Activated CD4-positive, CD25-positive, alpha-beta regulatory T cell treated with anti-CD3 and anti-CD28 coated beads, Interleukin-2, amount 50 U/mL, for 72 hours (primary cell): ENCODE measurements at regions not wholly inside any gene's neighbourhood (a gene's known extent, or its start where the extent isn't known, plus 50 kb on each side); places are given as distances from the start of the nearest gene placed in this dataset.
"Not testable (repeated sequence)": the region's sequence is repeated elsewhere in the genome, so short reads cannot be mapped to it uniquely, and the experiment has no call there.

Experiments used
- DNase-seq: peaks from one replicate; pipeline ENCODE4 v3.0.0; 2021

GRCh38 chr16:59116744-59117143 lies 382.6 kb upstream of the GOT2 start:
- DNase-seq = no peak

GRCh38 chr16:59114790-59115189 lies 380.7 kb upstream of the GOT2 start:
- no peak for DNase-seq

GRCh38 chr16:59113004-59113670 lies 379.0 kb upstream of the GOT2 start:
- DNase-seq = no peak

GRCh38 chr16:59111280-59111679 lies 377.2 kb upstream of the GOT2 start:
- no peak for DNase-seq

DNA sequence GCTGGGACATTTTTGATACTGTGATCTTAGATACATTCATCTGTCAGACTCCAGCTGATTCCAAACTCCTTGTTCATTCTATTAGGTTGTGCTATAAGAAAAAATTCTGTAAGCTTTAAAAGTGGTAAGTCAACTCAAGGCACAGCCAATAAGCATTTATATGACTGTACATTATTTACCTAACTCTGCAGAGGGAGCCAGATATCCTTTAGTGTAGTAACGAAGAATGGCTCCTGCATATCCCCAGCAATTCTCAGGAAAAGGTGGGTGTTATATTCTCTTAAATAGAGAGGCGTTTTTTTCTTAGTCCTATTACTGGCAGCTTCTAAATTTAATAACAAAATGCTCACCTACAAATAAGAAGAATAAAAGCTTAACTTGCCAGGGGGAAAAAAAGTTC lies 374.3 kb upstream of the GOT2 start:
- DNase-seq = no peak

GRCh38 chr16:59096682-59097081 lies 362.6 kb upstream of the GOT2 start:
- DNase-seq = not testable (repeated sequence)

DNA sequence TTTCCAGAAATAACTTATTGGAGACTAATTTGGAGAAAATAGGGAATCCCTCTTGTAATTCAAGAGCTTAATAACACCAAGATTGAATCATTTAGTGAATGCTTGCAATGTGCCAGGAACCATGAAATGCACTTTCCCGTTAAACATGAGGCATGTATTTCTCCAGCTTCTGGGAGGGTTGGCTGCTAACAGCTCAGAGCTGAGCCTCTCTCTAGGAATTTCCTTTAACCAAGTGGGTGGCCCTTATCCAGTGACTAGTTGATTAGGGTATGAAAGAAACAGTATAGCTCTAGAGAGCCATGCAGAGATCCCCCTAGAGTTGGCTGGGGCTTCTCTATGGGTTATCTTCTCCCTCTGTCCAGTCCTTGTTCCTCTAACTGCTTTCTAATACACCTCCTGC lies 356.4 kb upstream of the GOT2 start:
- no peak for DNase-seq

DNA sequence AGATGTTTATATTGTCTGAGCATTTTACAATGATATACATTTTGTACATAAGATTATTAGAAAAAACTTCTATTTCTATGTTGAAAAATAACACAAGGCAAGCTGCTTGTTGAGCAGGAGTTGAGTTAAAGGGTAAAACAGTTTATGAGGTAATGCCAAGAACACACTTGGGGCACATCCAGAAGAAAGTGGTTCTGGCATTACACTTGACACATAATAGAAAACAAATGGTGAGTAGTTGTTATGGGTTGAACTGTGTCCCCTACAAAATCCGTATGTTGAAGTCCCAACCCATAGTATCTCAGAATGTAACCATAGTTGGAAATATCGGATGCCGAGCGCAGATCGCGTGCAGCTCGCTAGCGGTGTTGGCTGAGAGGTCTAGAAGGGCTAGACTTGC lies 354.3 kb upstream of the GOT2 start:
- no peak for DNase-seq

DNA sequence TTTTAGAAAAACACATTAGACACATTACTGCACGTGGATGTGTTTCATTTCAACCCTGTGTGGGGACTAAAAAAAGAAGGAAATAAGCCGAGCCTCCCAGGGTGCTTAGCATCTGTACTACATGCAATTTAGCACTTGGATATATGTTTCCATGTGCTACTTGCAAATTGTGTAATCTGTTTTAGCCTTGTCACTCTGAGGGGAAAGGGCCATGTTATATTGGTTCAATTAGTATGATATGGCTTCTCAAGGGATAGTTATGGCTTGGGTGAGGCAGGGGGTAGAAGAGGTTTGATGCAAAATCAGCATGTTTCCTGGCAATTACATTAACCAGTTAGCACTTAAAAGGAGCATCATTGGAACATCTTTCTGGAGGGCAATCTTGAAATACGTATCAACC lies 353.5 kb upstream of the GOT2 start:
- DNase-seq = no peak

- DNase-seq = no peak
Measured at GRCh38 chr16:59067205-59067604, 333.1 kb upstream of the GOT2 start.

DNA sequence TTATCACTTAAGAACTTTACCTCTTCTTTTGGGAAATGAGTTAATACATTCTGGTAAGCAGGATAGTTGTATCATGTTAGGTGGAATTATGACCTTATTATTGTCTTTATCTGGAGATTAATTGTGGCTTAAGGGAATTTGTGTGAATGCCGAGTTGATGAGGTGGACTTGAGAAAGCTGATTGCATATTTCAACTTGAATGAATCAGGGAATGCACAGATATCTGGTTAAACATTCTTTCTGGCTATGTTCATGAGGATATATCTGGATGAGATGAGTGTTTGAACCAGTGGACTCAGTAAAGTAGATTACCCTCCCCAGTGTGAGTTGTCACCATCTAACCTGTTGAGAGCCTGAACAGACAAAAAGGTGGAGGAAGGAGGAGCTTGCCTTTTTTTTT lies 326.1 kb upstream of the GOT2 start:
- no peak for DNase-seq

GRCh38 chr16:59058250-59058649 lies 324.1 kb upstream of the GOT2 start:
- no peak for DNase-seq

DNA sequence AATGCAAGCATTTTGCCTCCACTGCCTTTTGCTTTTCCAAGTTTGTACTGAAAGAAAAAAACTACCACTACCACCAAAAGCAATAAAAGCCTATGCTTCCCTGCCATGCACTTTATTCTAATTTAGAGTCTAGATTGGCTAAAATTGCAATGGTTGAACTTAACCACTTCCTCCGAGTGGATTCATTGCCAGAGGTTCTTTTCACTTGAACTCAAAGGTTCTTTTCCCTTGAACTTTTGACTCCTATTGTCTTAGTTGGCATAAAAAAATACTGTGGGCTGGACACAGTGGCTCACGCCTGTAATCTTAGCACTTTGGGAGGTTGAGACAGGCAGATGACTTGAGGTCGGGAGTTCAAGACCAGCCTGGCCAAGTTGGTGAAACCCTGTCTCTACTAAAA lies 319.8 kb upstream of the GOT2 start:
- no peak for DNase-seq

DNA sequence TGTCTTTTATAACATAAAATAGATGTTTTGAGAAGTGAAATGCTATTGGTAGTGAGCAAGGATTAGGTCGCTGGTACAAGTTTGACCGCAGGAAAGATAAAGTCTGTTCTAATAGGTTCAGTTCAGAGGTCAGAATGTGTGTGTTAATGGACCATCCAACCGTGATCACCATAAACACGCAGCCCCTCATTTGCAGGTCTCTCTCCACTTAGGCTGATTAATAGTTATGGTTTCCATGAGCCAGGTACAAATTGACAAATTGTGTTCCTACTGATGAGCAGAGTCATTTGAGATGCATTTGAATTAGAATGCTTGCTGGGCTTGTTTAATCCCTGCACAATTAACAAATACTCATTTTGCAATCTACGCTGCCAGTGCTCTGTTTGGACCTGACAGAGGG lies 318.1 kb upstream of the GOT2 start:
- DNase-seq = no peak

DNA sequence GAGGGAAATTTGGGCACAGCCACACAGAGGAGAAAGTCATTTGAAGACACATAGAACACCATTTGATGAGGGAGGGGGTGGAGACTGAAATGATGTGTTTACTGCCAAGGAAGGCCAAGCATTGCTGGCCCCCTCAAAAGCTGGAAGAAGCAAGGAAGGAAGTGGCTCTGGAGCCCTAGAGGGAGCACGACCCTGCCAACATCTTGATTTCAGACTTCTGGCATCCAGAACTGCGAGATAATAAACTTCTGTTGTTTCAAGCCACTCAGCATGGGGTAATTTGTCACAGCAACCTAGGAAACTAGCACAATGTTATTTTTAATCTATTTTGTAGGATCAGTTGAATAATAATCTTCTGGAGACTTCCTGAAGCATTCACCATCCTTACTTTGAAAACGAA lies 314.8 kb upstream of the GOT2 start:
- DNase-seq = no peak

DNA sequence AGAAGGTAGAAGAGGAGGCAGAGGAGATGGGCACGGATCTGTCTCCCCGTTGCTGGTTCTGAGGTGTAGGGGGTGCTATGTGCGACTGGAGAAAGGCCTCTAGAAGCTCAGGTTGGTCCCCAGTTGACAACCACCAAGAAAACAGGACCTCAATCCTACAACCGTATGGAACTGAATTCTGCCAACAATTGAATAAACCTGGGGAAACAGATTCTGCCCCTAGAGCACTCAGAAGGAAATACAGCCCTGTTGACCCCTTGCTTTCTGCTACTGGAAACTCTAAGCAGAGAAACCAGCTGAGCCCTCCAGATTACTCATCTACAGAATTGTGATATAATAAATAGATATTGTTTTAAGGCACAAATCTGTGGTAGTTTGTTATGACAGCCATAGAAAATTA lies 313.0 kb upstream of the GOT2 start:
- DNase-seq = no peak

DNA sequence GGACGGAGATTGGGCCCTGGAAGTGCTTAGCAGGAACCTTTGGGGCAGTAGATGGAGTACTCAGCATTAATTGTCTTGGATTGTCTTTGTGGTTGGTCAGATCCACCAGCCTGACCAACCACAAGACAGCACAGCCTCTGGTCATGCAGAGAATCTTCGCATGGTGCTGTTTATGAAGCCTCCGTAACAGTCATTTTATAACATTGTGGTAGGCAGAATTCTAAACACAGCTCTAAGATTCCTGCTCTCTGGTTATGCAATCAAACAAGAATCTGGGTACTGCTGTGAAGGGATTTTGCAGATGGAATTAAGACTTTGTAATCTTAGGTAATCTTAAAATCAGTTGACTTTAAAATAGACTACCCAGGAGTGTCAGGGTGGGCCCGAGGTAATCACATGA lies 312.2 kb upstream of the GOT2 start:
- no peak for DNase-seq

DNA sequence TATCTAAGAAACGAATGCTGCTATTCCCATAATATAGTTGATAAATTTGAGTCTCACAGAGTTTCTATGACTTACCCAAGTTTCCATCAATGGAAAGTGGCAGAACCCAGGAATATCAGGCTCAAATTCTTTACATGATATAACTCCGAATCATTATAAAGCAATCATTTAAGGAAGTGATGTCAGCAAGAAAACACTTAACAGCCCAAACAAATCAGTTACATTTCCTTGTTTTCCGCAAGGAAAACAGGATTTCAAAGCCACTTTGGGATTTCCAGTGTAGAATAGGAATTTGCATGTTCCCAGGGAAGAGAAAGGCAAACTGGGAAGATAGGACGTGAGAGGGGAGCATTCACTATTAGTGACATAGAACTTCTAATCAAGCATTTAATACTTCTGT lies 311.4 kb upstream of the GOT2 start:
- no peak for DNase-seq

DNA sequence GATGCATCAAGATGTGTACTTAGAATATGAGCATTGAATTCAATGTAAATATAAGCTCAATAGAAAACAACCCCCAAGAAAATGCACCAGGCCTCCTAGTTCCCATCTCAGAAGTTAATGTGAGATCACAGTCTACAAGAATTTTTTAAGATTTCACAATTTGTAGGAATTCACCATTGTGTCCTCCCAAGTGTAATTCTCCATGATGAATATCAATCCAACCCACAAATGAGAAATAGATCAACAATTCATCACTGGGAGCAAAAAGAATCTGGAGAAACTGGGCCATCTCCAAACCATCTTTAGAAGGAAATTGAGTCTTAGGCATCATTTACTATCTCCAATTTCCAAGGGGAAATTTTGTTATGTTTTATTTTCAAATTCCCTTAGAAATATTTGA lies 310.5 kb upstream of the GOT2 start:
- no peak for DNase-seq

DNA sequence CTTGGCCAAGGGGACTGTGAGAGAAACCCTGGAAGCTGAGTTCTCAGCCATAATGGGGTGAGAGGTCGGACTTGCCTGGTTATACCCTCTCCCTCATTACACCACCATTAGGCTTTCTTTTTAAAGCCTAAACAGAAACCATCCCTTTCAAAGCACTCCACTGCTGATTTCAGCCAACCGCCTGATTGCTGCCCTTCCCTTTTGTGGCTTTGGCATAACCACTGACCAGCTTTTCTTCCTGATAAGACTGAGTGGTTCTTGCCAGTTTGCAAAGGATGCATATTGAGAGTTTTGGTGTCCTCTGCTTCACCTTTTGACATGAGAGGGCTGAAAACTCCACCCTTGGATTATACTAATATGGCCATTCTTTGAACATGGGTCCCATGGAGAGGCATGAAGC lies 308.2 kb upstream of the GOT2 start:
- no peak for DNase-seq

DNA sequence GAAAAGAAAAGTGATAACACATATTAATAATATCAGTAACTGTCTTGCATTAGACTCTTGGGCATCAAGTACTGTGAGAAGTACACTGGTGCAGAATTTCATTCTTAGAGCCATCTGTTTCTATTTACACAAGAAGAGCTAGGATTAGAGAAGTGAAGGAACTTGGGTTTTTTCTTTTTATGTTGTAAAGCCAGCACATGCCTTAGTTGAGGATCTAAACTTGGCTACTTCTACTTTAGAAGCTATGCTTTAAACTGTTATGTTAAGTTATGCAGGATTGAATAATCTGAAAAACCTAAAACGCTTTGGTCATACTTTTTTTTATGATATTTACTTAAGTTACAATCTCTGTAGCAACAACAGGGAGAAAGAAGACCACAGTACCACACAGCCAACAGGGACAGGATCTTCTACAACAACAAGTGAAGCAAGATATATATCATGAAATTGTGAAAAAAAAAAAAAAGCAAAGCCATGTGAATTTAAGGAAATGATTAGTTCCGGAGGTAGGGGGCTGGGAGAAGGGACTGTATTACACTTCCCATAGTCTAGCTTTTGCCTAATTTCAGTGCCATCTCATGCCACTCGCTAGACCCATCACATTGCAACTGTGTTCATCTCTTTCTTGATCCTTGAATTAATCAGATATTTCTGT lies 305.1 kb upstream of the GOT2 start:
- DNase-seq = no peak

GRCh38 chr16:59030923-59031485 lies 296.9 kb upstream of the GOT2 start:
- no peak for DNase-seq

GRCh38 chr16:59021751-59022150 lies 287.6 kb upstream of the GOT2 start:
- DNase-seq = no peak

DNA sequence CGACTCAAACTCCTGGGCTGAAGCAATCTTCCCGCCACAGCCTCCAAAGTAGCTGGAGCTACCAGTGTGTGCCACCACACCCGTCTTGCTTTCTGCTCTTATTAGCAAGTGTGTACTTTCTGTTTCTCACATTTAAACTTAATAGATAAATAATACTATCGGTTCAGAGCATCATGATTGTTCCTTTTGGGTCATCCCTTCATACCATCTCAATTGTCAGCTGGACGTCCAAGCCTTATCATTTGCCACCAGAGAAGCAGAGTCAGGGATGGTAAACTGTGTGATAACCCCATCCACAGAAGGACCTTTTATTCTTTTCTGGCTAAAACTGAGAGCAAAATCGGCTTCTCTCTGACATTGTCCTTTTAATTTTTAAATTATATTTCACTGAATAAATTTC lies 279.8 kb upstream of the GOT2 start:
- no peak for DNase-seq

DNA sequence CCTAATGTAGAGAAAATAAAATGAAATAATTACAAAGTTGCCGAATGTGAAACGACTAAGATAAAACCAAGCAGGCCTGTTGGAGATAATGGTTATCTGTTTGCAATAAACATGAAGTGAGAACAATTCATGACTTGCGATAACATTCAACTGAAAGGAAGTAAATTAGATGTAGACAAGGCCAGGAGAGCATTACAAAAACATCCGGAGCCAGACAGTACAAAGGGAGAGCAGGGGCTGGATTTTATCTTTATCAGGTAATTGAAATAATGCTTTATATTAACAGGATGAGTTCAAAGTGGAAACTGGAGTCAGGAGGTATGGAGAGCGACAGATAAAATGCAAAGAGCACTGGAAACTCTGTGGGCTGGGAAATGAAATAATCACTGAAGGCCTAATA lies 265.6 kb upstream of the GOT2 start:
- DNase-seq = no peak
